Epithelial cell of proximal tubule (primary cell): ENCODE measurements at regions not wholly inside any gene's neighbourhood (a gene's known extent, or its start where the extent isn't known, plus 50 kb on each side); places are given as distances from the start of the nearest gene placed in this dataset.

Experiments used
- DNase-seq: peaks from one replicate; pipeline ENCODE4 v3.0.0-alpha.2; 2011; ENCODE audit warnings: low read depth
- H3K4me3 ChIP-seq: 2 replicates; pipeline ENCODE4 v1.5.1; 2011; ENCODE audit warnings: low read depth, mild to moderate bottlenecking, low read length
- CTCF ChIP-seq: conservative IDR thresholded peaks from 2 replicates; pipeline ENCODE4 v1.5.1; 2012; ENCODE audit warnings: low read depth, mild to moderate bottlenecking, low read length

GRCh38 chr1:73162564-73162963, 880.2 kb upstream of the NEGR1 start:
- no peak for DNase-seq
- no peak overlapping the region for H3K4me3 ChIP-seq
- TF ChIP-seq CTCF: no peak

GRCh38 chr1:73161418-73161817, 879.1 kb upstream of the NEGR1 start:
- no peak for DNase-seq
- H3K4me3 ChIP-seq: no peak overlapping the region
- no peak for TF ChIP-seq CTCF

- H3K4me3 ChIP-seq: no peak overlapping the region
- TF ChIP-seq CTCF: no peak
- no peak for DNase-seq
These were observed 878.4 kb upstream of the NEGR1 start for GRCh38 chr1:73160759-73161158.

GRCh38 chr1:73144311-73144710, 862.0 kb upstream of the NEGR1 start:
- no peak overlapping the region for H3K4me3 ChIP-seq
- TF ChIP-seq CTCF: no peak
- DNase-seq: no peak

GRCh38 chr1:73136975-73137374, 854.6 kb upstream of the NEGR1 start:
- TF ChIP-seq CTCF: no peak
- H3K4me3 ChIP-seq: no peak overlapping the region
- DNase-seq: no peak

GRCh38 chr1:73106931-73107330, 824.6 kb upstream of the NEGR1 start:
- no peak for TF ChIP-seq CTCF
- no peak overlapping the region for H3K4me3 ChIP-seq
- DNase-seq: no peak

GRCh38 chr1:73105755-73106154, 823.4 kb upstream of the NEGR1 start:
- DNase-seq: no peak
- H3K4me3 ChIP-seq: no peak overlapping the region
- TF ChIP-seq CTCF: no peak
